ENCODE measurements at regions not wholly inside any gene's neighbourhood (a gene's known extent, or its start where the extent isn't known, plus 50 kb on each side); places are given as distances from the start of the nearest gene placed in this dataset.

DNA sequence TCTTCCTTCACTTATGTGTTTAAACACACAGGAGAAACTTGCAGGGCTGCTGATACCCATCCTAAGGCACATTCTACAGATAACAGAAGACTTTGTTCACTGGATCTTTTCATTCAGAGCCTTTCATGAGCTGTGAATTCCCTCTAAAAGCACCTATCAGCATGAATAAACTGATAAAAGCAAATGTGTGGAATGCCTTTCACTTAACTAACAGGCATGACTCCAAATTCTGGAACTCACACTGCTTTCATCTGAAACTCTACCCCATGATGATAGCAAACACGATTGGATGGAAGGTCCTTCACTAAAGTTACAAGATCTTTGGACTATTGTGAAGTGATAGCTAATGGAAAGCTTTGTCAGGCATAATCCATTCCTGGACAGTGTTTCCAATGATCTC is 457.3 kb downstream of the EFNB2 start:
- no peak for TF ChIP-seq POLR2A (IDR thresholded peaks at IDR 0.05)
- TF ChIP-seq, protein P1, sequence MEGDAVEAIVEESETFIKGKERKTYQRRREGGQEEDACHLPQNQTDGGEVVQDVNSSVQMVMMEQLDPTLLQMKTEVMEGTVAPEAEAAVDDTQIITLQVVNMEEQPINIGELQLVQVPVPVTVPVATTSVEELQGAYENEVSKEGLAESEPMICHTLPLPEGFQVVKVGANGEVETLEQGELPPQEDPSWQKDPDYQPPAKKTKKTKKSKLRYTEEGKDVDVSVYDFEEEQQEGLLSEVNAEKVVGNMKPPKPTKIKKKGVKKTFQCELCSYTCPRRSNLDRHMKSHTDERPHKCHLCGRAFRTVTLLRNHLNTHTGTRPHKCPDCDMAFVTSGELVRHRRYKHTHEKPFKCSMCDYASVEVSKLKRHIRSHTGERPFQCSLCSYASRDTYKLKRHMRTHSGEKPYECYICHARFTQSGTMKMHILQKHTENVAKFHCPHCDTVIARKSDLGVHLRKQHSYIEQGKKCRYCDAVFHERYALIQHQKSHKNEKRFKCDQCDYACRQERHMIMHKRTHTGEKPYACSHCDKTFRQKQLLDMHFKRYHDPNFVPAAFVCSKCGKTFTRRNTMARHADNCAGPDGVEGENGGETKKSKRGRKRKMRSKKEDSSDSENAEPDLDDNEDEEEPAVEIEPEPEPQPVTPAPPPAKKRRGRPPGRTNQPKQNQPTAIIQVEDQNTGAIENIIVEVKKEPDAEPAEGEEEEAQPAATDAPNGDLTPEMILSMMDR (IDR thresholded peaks at IDR 0.05) = no peak

Data from thyroid gland (tissue), 4 donors.